ENCODE measurements at regions not wholly inside any gene's neighbourhood (a gene's known extent, or its start where the extent isn't known, plus 50 kb on each side); places are given as distances from the start of the nearest gene placed in this dataset.

DNA sequence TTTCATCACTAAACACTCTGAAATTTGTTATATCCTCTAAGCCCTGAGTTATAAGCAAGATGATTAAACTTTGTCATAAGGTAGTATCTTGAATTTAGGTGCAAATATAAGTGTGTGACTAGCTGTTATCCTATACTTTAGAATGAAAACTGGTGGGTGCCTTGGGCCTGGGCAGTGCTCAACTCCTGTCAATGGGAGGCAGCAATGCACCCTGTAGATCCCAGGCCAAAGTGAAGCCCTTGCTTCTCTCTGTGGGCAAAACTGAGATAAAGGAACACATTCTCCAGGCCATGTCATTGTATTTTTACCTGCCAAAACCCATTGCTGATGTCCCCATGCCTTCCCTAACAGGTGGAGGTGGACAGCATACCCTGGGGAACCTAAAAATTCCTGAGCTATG, 525.2 kb downstream of the TNS1 start:
- no peak overlapping the region for H3K4me3 ChIP-seq
- no peak overlapping the region for H3K27ac ChIP-seq
- H3K4me1 ChIP-seq (ENCODE audit: insufficient read depth): peaks cover 5% of the 10 kb centered on the region
- H4K20me1 ChIP-seq (ENCODE audit: insufficient read depth, poor library complexity, severe bottlenecking): no peaks in the 10 kb centered on the region
- H3K9me3 ChIP-seq (ENCODE audit: low read depth): no peaks in the 10 kb centered on the region
- no peak for DNase-seq (ENCODE audit: low spot score)
- no peak overlapping the region for H2AFZ ChIP-seq
- TF ChIP-seq, protein P1, sequence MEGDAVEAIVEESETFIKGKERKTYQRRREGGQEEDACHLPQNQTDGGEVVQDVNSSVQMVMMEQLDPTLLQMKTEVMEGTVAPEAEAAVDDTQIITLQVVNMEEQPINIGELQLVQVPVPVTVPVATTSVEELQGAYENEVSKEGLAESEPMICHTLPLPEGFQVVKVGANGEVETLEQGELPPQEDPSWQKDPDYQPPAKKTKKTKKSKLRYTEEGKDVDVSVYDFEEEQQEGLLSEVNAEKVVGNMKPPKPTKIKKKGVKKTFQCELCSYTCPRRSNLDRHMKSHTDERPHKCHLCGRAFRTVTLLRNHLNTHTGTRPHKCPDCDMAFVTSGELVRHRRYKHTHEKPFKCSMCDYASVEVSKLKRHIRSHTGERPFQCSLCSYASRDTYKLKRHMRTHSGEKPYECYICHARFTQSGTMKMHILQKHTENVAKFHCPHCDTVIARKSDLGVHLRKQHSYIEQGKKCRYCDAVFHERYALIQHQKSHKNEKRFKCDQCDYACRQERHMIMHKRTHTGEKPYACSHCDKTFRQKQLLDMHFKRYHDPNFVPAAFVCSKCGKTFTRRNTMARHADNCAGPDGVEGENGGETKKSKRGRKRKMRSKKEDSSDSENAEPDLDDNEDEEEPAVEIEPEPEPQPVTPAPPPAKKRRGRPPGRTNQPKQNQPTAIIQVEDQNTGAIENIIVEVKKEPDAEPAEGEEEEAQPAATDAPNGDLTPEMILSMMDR (IDR thresholded peaks at IDR 0.05; ENCODE audit: poor library complexity): no peak
- no peak for TF ChIP-seq EZH2 (IDR thresholded peaks at IDR 0.05; ENCODE audit: borderline replicate concordance)
- no peak for TF ChIP-seq EZH2phosphoT487 (IDR thresholded peaks at IDR 0.05; ENCODE audit: low read depth, severe bottlenecking, unreplicated experiment)
- no peak overlapping the region for H3K4me2 ChIP-seq
- no peaks in the 10 kb centered on the region for H3K79me2 ChIP-seq
- no peaks in the 10 kb centered on the region for H3K27me3 ChIP-seq
- no peaks in the 10 kb centered on the region for H3K36me3 ChIP-seq (replicated peaks; ENCODE audit: insufficient read depth, low read depth)
- no peaks in the 10 kb centered on the region for H3K9me2 ChIP-seq (replicated peaks; ENCODE audit: insufficient read depth)

DNA sequence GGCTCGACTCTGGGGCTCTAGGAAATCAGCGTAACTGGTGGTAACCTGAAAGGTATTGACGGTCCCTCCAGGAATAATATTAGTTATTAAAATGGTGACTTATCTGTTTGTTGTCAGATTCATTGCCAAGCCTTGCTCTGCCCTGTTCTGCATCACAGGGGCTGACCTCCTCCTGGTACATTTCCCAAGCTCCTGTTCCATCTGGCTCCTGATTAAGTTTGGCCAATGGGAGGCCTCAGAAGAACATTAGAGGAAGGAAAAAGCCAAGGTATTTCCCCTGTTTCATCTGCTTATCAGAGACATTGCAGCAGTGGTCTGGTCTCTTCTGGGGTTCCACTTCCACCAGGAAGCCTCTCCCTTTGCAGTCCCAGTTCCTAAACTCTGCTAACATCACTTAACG, 527.0 kb downstream of the TNS1 start:
- Histone ChIP-seq H4K20me1 (ENCODE audit: insufficient read depth, poor library complexity, severe bottlenecking) (no peaks in the 10 kb centered on the region), H3K4me3 (no peak overlapping the region), H3K9me2 (replicated peaks; ENCODE audit: insufficient read depth) (no peaks in the 10 kb centered on the region), H2AFZ (no peak overlapping the region), H3K27me3 (no peaks in the 10 kb centered on the region), H3K79me2 (no peaks in the 10 kb centered on the region), H3K4me1 (ENCODE audit: insufficient read depth) (no peaks in the 10 kb centered on the region), H3K27ac (no peak overlapping the region), H3K4me2 (no peak overlapping the region), H3K9me3 (ENCODE audit: low read depth) (no peaks in the 10 kb centered on the region), H3K36me3 (replicated peaks; ENCODE audit: insufficient read depth, low read depth) (no peaks in the 10 kb centered on the region)
- DNase-seq (ENCODE audit: low spot score): no peak
- 97% methylated on average over 4 of the region's 4 CpGs for WGBS (ENCODE audit: low lambda C conversion rate, missing lambda C conversion rate)
- TF ChIP-seq, protein P1 (IDR thresholded peaks at IDR 0.05; ENCODE audit: poor library complexity): no peak
- no peak for TF ChIP-seq EZH2 (IDR thresholded peaks at IDR 0.05; ENCODE audit: borderline replicate concordance)
- no peak for TF ChIP-seq EZH2phosphoT487 (IDR thresholded peaks at IDR 0.05; ENCODE audit: low read depth, severe bottlenecking, unreplicated experiment)

DNA sequence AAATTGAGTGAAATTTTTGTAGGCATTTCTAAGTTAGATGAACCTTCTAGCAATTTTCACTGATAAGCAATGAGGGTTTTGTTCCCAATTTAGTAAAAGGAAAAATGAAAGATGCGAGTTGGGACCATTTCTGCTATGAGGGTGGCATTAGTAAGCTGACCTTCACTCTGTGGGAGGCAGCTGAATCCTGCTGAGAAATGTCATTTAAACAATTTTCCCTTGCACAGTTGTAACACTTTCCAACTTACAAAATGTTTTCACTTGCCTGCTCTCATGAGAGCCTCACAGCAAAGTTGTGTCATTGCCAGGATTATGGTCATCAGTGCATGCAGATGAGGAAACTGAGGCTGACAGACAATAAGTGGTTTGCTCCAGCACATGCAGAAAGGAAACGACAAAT, 527.7 kb downstream of the TNS1 start:
- H3K27ac ChIP-seq: no peak overlapping the region
- H3K4me2 ChIP-seq: no peak overlapping the region
- H3K4me3 ChIP-seq: no peak overlapping the region
- H3K79me2 ChIP-seq: no peaks in the 10 kb centered on the region
- H3K36me3 ChIP-seq (replicated peaks; ENCODE audit: insufficient read depth, low read depth): no peaks in the 10 kb centered on the region
- no peak for DNase-seq (ENCODE audit: low spot score)
- no peaks in the 10 kb centered on the region for H3K4me1 ChIP-seq (ENCODE audit: insufficient read depth)
- H3K9me3 ChIP-seq (ENCODE audit: low read depth): no peaks in the 10 kb centered on the region
- TF ChIP-seq EZH2 (IDR thresholded peaks at IDR 0.05; ENCODE audit: borderline replicate concordance) (no peak), EZH2phosphoT487 (IDR thresholded peaks at IDR 0.05; ENCODE audit: low read depth, severe bottlenecking, unreplicated experiment) (no peak)
- TF ChIP-seq, protein P1 (IDR thresholded peaks at IDR 0.05; ENCODE audit: poor library complexity): no peak
- 92% methylated on average over 2 of the region's 2 CpGs for WGBS (ENCODE audit: low lambda C conversion rate, missing lambda C conversion rate)
- H3K27me3 ChIP-seq: no peaks in the 10 kb centered on the region
- H2AFZ ChIP-seq: no peak overlapping the region
- no peaks in the 10 kb centered on the region for H3K9me2 ChIP-seq (replicated peaks; ENCODE audit: insufficient read depth)
- no peaks in the 10 kb centered on the region for H4K20me1 ChIP-seq (ENCODE audit: insufficient read depth, poor library complexity, severe bottlenecking)

DNA sequence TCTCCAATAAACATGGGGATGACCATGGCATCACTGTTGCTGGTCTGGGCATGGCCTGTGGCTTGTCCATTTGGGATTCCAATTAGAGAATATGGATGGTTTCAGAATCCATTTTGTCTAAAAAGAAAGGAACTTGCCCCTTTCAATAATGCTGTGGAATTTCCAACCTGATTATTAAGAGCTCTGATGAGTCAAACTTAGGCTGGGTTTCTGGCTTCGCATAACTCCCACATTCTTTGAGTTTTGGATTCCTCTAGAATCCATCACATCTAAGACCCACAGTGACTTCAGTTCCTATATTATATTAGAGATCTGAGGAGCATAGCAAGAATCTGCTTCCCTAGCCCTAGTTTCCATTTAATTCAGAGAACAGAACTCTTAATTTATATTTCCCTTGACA, 531.5 kb downstream of the TNS1 start:
- H3K27ac ChIP-seq: no peak overlapping the region
- no peaks in the 10 kb centered on the region for H3K27me3 ChIP-seq
- H2AFZ ChIP-seq: no peak overlapping the region
- no peaks in the 10 kb centered on the region for H3K4me1 ChIP-seq (ENCODE audit: insufficient read depth)
- H3K4me2 ChIP-seq: no peak overlapping the region
- no peaks in the 10 kb centered on the region for H3K9me2 ChIP-seq (replicated peaks; ENCODE audit: insufficient read depth)
- 95% methylated on average over 1 of the region's 1 CpG for WGBS (ENCODE audit: low lambda C conversion rate, missing lambda C conversion rate)
- H4K20me1 ChIP-seq (ENCODE audit: insufficient read depth, poor library complexity, severe bottlenecking): no peaks in the 10 kb centered on the region
- DNase-seq (ENCODE audit: low spot score): no peak
- H3K4me3 ChIP-seq: no peak overlapping the region
- no peaks in the 10 kb centered on the region for H3K9me3 ChIP-seq (ENCODE audit: low read depth)
- TF ChIP-seq, protein P1 (IDR thresholded peaks at IDR 0.05; ENCODE audit: poor library complexity): no peak
- TF ChIP-seq EZH2 (IDR thresholded peaks at IDR 0.05; ENCODE audit: borderline replicate concordance) (no peak), EZH2phosphoT487 (IDR thresholded peaks at IDR 0.05; ENCODE audit: low read depth, severe bottlenecking, unreplicated experiment) (no peak)
- H3K36me3 ChIP-seq (replicated peaks; ENCODE audit: insufficient read depth, low read depth): no peaks in the 10 kb centered on the region
- H3K79me2 ChIP-seq: no peaks in the 10 kb centered on the region
